K562 (cell line): ENCODE measurements at regions not wholly inside any gene's neighbourhood (a gene's known extent, or its start where the extent isn't known, plus 50 kb on each side); places are given as distances from the start of the nearest gene placed in this dataset.

Source experiments
- ATAC-seq: fragments of 200-7000 bp; cut with Tn5 transposase; 3 replicates; pipeline ENCODE4 v1.9.1; 2020; ENCODE audit warnings: moderate library complexity
- BruUV-seq: library from RNA; stranded (reverse); fragments of 400-500 nt; replicated peaks from 2 replicates; lab custom pipeline; 2021; lab: Mats Ljungman, UMichigan
- CTCF ChIA-PET: fragments of 300-600 bp; formaldehyde crosslinking; extraction: SDS; loops from one replicate; lab custom pipeline; 2021; ENCODE audit warnings: low intra/inter-chr PET ratio; lab: Yijun Ruan, JAX
- POLR2A ChIA-PET: fragments of 300-600, 350-650 bp; sonication (Branson Sonifier 250); formaldehyde crosslinking; extraction: SDS; loops from one replicate; lab custom pipeline; 2021; ENCODE audit warnings: antibody characterized with exemption, inconsistent platforms; lab: Yijun Ruan, JAX
- DNase-seq, 4 experiments: peaks; one replicate each; pipeline versions ENCODE4 v3.0.0 to v3.0.0-alpha.2; 2011 to 2018; ENCODE audit warnings: low spot score in 3 of 4, mixed read lengths in 3 of 4; ENCODE audit errors: extremely low read depth in 1 of 4
- FAIRE-seq: peaks from 2 replicates; lab custom pipeline; 2011; peaks lifted over from hg19 to GRCh38; lab: Jason Lieb, UNC
- H2AFZ ChIP-seq: 2 replicates; pipeline ENCODE4 v1.6.0; 2011; ENCODE audit warnings: low read depth, low read length, control low read depth, inconsistent platforms
- H3K27ac ChIP-seq: fragments of 200-600 bp; 3 replicates; pipeline ENCODE4 v1.8.0; 2011; ENCODE audit warnings: low read depth, mild to moderate bottlenecking, control low read depth, inconsistent platforms, low read length, moderate library complexity, mixed read lengths; ENCODE audit errors: extremely low read depth
- H3K27me3 ChIP-seq, 2 experiments: fragments of 300-600 bp in 1 of 2; 2 replicates in 1 of 2; 3 replicates in 1 of 2; pipeline versions ENCODE4 v1.6.0 to v1.8.0; 2011; ENCODE audit warnings: inconsistent platforms in 2 of 2, low read length in 2 of 2, mild to moderate bottlenecking in 1 of 2, mixed read lengths in 1 of 2, moderate library complexity in 1 of 2; ENCODE audit not compliant: control insufficient read depth in 2 of 2, insufficient read depth in 2 of 2
- H3K36me3 ChIP-seq: fragments of 300-600 bp; 3 replicates; pipeline ENCODE4 v1.8.0; 2011; ENCODE audit warnings: mild to moderate bottlenecking, low read length, inconsistent platforms; ENCODE audit not compliant: control insufficient read depth, insufficient read depth
- H3K4me1 ChIP-seq, 2 experiments: fragments of 200-600 bp in 1 of 2; replicated peaks in 1 of 2; 2 replicates in 1 of 2; 3 replicates in 1 of 2; pipeline versions ENCODE4 v1.5.1 to v1.8.0; 2011; ENCODE audit warnings: inconsistent platforms in 2 of 2, low read length in 2 of 2, mild to moderate bottlenecking in 1 of 2, mixed read lengths in 1 of 2, moderate library complexity in 1 of 2; ENCODE audit not compliant: control insufficient read depth in 2 of 2, insufficient read depth in 2 of 2
- H3K4me2 ChIP-seq: 2 replicates; pipeline ENCODE4 v1.6.1; 2011; ENCODE audit warnings: low read length, control low read depth, inconsistent platforms, mixed read lengths; ENCODE audit not compliant: insufficient read depth
- H3K4me3 ChIP-seq: fragments of 200-600 bp; sonication (generic), shearing (Covaris generic); 2 replicates; pipeline ENCODE4 v1.5.1; 2016; ENCODE audit warnings: control low read depth, inconsistent platforms
- H3K79me2 ChIP-seq: fragments of 200-600 bp; 3 replicates; pipeline ENCODE4 v1.8.0; 2011; ENCODE audit warnings: low read length, inconsistent platforms; ENCODE audit not compliant: control insufficient read depth, insufficient read depth
- H3K9ac ChIP-seq, 2 experiments: 2 replicates each; pipeline versions ENCODE4 v1.6.0 to v1.6.1; 2011; ENCODE audit warnings: low read depth in 2 of 2, low read length in 2 of 2, control low read depth in 1 of 2, inconsistent platforms in 1 of 2, mild to moderate bottlenecking in 1 of 2, mixed read lengths in 1 of 2; ENCODE audit not compliant: insufficient read depth in 1 of 2
- H3K9me1 ChIP-seq: one replicate; pipeline ENCODE4 v1.6.0; 2011; ENCODE audit warnings: inconsistent platforms, mild to moderate bottlenecking, low read length, moderate library complexity; ENCODE audit not compliant: control insufficient read depth, insufficient read depth
- H3K9me3 ChIP-seq: replicated peaks from 2 replicates; pipeline ENCODE4 v1.5.1; 2011; ENCODE audit warnings: low read depth, low read length, inconsistent platforms; ENCODE audit not compliant: control insufficient read depth, insufficient read depth
- H4K20me1 ChIP-seq: replicated peaks from 2 replicates; pipeline ENCODE4 v1.6.1; 2011; ENCODE audit warnings: low read length, inconsistent platforms, mixed read lengths; ENCODE audit not compliant: control insufficient read depth, insufficient read depth
- LCOR ChIP-seq: sonication (generic); formaldehyde crosslinking; IDR thresholded peaks from 2 replicates; pipeline ENCODE4 v1.8.0; 2022; ENCODE audit warnings: mild to moderate bottlenecking, missing genetic modification reagents
- MXI1 ChIP-seq: IDR thresholded peaks from 2 replicates; pipeline ENCODE4 v1.6.1; 2011; ENCODE audit warnings: low read depth, mild to moderate bottlenecking, improper control_type of control experiment, low read length
- TAL1 ChIP-seq: fragments of 450-650 bp; IDR thresholded peaks from 2 replicates; pipeline ENCODE4 v1.6.1; 2016; ENCODE audit warnings: mild to moderate bottlenecking
- ZNF253 ChIP-seq: fragments of 250-450 bp; sonication (Bioruptor Pico); conservative IDR thresholded peaks from 2 replicates; pipeline ENCODE4 v1.6.1; 2021; ENCODE audit warnings: mild to moderate bottlenecking
- ZNF431 ChIP-seq: sonication (generic); formaldehyde crosslinking; IDR thresholded peaks from 2 replicates; pipeline ENCODE4 v1.8.0; 2022; ENCODE audit warnings: mild to moderate bottlenecking, missing genetic modification reagents
- WGBS: fragments of 100-300 bp; shearing (Covaris generic); methylation state at CpG from one replicate; pipeline ENCODE4 v1.1.6; 2016; ENCODE audit warnings: low coverage, mixed read lengths; ENCODE audit not compliant: insufficient coverage; ENCODE audit errors: missing lambda C conversion rate; 5-methylcytosine and 5-hydroxymethylcytosine counted together
- in situ Hi-C: fragments of 300-500 bp; cut with MboI; formaldehyde crosslinking; loops from 4 replicates; pipeline ENCODE4 v1.15.0; 2018; ENCODE audit warnings: inconsistent platforms, mixed read lengths
- intact Hi-C: fragments of 100-400 bp; cut with micrococcal nuclease; formaldehyde crosslinking; loops from 2 replicates; pipeline ENCODE4 v1.14.2; 2022
- TF ChIP-seq, protein P1 (sequence below): sonication (generic); formaldehyde crosslinking; IDR thresholded peaks from 2 replicates; pipeline ENCODE4 v1.8.0; 2022; ENCODE audit warnings: mild to moderate bottlenecking, missing genetic modification reagents

DNA sequence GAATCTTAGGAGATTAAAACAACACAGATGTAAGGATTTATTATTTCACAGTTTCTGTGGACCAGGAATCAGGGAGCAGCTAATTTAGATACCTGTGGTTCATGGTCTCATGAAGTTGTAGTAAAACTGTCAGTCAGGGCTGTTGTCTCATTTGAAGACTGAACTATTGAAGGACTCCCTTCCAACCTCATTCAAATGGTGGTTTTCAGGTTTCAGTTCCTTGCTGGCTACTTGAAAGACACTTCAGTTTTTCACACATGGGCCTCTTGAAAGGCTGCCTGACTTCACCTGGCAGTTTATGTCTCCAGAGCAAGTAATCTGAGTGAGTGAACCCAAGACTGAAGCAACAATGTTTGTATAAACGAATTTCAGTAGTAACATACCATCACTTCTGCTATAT lies 915.9 kb downstream of the PLA2G4A start (continued):
- TF ChIP-seq, protein P1, sequence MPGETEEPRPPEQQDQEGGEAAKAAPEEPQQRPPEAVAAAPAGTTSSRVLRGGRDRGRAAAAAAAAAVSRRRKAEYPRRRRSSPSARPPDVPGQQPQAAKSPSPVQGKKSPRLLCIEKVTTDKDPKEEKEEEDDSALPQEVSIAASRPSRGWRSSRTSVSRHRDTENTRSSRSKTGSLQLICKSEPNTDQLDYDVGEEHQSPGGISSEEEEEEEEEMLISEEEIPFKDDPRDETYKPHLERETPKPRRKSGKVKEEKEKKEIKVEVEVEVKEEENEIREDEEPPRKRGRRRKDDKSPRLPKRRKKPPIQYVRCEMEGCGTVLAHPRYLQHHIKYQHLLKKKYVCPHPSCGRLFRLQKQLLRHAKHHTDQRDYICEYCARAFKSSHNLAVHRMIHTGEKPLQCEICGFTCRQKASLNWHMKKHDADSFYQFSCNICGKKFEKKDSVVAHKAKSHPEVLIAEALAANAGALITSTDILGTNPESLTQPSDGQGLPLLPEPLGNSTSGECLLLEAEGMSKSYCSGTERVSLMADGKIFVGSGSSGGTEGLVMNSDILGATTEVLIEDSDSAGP (CRISPR knock-in tag) = no peak
- TF ChIP-seq MXI1 (no peak), TAL1 (no peak)

DNA sequence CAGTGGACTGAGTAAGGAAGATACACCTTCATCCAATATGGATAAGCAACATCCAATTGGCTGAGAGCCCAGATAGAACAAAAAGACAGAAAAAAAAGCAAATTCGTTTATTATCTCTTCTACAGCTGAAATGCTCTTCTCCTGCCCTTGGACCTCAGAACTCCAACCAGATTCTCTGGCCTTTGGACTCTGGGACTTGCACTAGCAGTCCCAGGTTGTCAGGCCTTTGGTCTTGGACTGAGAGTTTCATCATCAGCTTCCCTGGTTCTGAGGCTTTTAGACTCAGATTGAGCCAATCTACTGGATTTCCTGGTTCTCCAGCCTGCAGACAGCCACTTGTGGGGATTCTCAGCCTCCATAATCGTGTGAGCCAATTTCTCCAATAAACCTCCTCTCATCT lies 926.8 kb downstream of the PLA2G4A start:
- Histone ChIP-seq H3K36me3 (no peaks in the 10 kb centered on the region), H3K27me3 (no peaks in the 10 kb centered on the region), H3K27ac (no peak overlapping the region), H3K9ac (no peak overlapping the region), H3K79me2 (no peaks in the 10 kb centered on the region), H2AFZ (no peak overlapping the region), H3K4me1 (no peaks in the 10 kb centered on the region), H3K4me3 (no peak overlapping the region), H4K20me1 (no peaks in the 10 kb centered on the region), H3K9me3 (no peaks in the 10 kb centered on the region), H3K4me2 (no peak overlapping the region), H3K9me1 (no peaks in the 10 kb centered on the region)
- ATAC-seq = no peak
- no peak for TF ChIP-seq ZNF253 (CRISPR knock-in tag)
- no peak for TF ChIP-seq ZNF431 (CRISPR knock-in tag)
- no peak for TF ChIP-seq LCOR (CRISPR knock-in tag)
- in situ Hi-C loops (no loop called here), intact Hi-C loops (no loop called here)
- FAIRE-seq = no peak
- whole genome bisulfite sequencing = 3% methylated on average over 2 of the region's 2 CpGs
- POLR2A ChIA-PET = no interaction called here
- CTCF ChIA-PET = no interaction called here
- BruUV-seq = no TSS peak
- DNase-seq = no peak
